ENCODE measurements at regions not wholly inside any gene's neighbourhood (a gene's known extent, or its start where the extent isn't known, plus 50 kb on each side); places are given as distances from the start of the nearest gene placed in this dataset.
"Not testable (repeated sequence)": the region's sequence is repeated elsewhere in the genome, so short reads cannot be mapped to it uniquely, and the experiment has no call there.

GRCh38 chr21:36602735-36603134 is 96.2 kb upstream of the SIM2 start:
- no peak for DNase-seq

- no peak for DNase-seq
These were observed 95.7 kb upstream of the SIM2 start for GRCh38 chr21:36603221-36603620.

- no peak for DNase-seq
These were observed 93.5 kb upstream of the SIM2 start for GRCh38 chr21:36605426-36605825.

- DNase-seq = no peak
These were observed 92.5 kb upstream of the SIM2 start for GRCh38 chr21:36606287-36606982.

DNA sequence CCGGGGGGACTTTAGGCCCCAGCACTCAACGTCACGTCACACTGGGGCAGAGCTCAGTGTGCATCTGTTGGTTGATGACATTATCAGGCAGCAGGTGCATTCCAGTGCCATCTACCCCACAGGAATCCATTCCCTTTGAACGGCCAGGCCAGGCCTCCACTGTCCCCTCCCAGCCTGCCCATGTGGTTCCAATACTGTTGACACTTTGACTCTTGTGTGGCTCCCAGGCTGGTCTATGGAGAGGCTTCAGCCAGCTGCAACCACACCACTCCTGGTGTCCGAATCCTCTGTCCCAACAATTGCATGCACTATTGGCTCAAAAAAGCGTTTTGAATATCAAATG is 92.0 kb upstream of the SIM2 start:
- DNase-seq = no peak

DNA sequence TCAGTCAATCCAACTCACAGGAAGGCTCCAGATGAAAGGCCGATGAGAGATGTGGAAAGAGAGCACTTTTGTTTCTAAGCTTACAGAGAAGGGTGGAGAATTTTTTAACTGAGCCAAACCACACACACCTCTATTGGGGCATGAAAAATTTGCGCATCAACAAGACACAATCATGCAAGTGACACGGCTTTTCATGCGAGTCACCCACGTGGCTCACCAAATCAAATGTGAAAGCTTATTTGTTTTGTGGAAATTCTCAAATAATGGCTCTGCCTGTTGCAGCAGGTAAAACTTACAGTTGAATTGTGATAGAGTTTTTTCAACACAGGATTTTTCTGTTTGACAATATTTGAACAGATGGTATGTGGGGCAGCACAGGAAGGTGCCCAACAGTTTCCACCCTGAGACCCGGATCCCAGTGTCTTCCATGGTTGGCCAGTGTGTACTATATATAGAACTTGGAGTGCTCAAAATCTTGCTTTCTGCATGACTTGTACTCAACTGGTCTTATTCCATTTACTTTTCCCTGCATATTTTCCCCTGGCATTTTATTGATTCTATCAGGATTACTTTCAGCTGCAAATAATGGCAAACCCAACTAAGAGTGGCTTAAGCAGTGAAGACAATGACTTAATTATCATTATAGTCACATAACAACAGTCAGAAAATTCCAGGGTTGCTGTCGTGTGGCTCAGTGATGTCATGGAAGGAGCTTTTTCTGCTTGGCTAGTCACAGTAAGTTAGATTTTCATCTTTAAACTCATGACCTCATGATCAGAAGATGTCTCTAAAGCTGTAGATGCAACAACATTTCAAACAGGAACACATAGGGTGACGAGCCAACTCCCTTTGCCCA is 90.6 kb upstream of the SIM2 start:
- no peak for DNase-seq

GRCh38 chr21:36608897-36609225 is 90.1 kb upstream of the SIM2 start:
- no peak for DNase-seq

GRCh38 chr21:36609654-36610053 is 89.3 kb upstream of the SIM2 start:
- no peak for DNase-seq

- no peak for DNase-seq
These were observed 88.7 kb upstream of the SIM2 start for GRCh38 chr21:36610201-36610600.

DNA sequence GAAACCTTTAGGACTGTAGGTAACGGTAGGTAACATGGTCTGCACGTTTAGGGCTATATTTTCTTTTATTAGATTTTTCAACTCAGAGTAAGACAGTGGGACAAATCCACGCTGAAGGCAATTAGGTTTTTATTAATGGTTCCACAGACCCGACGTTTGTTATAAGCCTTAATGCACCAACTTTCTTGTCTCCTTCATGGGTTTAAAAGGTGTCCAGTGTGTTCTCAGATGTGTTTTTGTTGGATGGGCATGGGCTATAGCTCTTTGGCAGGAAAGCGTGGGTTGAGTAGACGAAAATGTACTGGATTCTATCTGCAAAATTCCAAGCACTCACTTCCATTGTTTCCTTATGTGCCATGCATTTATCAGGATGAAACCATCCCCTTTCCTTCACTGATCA is 88.0 kb upstream of the SIM2 start:
- DNase-seq = no peak

GRCh38 chr21:36611379-36611778 is 87.5 kb upstream of the SIM2 start:
- no peak for DNase-seq

- no peak for DNase-seq
These were observed 85.9 kb upstream of the SIM2 start for GRCh38 chr21:36613059-36613458.

- DNase-seq = no peak
These were observed 85.4 kb upstream of the SIM2 start for GRCh38 chr21:36613554-36613953.

DNA sequence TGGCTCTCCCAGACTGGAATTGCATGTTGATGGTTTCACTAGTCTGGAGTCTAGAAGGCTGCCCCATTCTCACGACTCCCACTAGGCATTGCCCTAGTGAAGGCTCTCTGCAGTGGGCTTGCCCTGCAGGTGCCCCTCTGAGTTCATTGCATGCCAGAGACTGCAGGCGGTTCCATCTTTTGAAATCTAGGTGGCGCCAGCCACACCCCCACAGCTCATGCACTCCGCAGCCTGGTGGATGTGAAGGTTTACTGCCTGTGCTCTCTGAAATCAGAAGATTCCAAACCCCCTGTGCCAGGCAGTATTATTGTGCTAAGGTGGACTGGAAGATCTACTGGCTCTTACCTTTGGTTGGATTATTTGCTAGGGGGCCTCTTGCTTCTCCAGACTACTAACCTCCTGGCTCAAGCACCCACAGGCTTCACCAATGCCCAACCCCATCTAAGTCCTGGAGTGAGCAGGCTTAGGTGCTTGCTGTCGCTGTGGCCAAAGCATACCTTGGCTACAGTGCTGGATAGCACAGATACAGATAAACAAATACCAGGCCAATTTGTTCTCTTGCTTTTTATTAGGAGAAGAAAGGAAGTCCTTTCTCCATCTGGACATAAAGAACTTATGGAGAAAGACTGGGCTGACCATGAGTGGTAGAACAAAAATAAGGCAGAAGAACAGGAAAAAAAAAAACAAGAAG is 83.5 kb upstream of the SIM2 start:
- DNase-seq = no peak

DNA sequence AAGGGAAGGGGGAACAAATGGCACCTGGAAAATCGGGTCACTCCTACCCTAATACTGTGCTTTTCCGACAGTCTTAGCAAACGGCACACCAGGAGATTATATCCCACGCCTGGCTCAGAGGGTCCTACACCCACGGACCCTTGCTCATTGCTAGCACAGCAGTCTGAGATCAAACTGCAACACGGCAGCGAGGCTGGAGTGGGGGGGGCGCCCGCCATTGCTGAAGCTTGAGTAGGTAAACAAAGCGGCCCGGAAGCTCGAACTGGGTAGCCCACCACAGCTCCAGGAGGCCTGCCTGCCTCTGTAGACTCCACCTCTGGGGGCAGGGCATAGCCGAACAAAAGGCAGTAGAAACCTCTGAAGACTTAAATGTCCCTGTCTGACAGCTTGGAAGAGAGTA is 82.1 kb upstream of the SIM2 start:
- DNase-seq = not testable (repeated sequence)

- not testable (repeated sequence) for DNase-seq
These were observed 77.1 kb upstream of the SIM2 start for GRCh38 chr21:36621794-36622193.

- DNase-seq = no peak
These were observed 74.8 kb upstream of the SIM2 start for GRCh38 chr21:36624105-36624504.

- no peak for DNase-seq
These were observed 72.1 kb upstream of the SIM2 start for GRCh38 chr21:36626791-36627190.

- DNase-seq = no peak
These were observed 71.7 kb upstream of the SIM2 start for GRCh38 chr21:36627242-36627641.

DNA sequence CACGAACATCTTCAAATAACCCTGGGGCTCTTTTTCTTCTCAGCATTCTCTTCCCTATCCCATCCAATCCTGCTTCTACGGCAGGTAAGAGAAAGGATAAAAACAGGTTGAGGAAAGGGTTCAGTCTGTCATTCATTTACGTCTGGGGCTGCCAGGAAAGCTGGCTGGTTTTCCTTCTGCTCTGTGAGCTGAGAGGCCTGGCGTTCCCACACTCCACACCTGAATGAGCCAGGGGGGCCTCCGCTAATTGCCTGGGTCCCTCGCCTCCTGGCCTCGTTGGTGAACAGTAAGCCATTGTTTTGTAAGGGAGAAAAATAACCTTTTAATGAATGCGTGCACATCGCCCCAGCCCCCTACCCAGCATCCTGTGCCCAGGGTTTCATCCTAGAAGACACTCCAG is 70.8 kb upstream of the SIM2 start:
- no peak for DNase-seq

DNA sequence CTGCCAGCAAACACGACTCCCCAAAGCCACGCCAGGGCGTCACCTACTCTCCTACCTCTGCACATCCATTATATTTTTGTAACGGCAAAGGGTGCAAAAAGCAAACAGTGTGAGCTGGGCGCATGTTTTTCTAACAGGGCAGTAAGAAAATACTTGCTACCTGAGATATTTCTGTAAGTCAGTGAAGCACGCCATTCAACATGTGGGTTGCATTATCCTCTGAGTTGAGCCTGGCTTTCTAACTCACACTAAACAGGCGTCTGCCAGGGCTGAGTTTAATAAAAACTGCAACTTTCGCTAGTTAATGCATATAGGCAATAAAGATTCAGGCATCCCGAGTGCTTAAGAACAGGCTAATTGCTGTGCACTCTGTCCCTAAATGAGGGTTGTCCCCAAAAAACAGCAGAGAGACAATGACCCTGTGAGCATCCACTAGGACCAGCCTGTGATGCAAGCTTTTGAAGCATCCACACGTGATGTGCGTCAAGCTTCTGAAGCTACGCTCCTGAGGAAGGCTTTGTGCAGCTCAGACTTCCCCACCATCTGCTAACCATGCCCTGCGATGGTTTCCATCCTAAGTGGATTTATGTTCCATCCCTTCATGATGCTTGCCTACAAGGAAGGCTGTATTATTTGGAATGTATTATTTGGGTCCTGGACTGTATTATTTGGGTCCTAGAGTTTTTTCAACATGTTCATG is 70.0 kb upstream of the SIM2 start:
- no peak for DNase-seq

GRCh38 chr21:36630485-36631206 is 68.3 kb upstream of the SIM2 start:
- DNase-seq = peak; percentile 73 to 79

- DNase-seq = no peak
These were observed 62.9 kb upstream of the SIM2 start for GRCh38 chr21:36636016-36636415.
